ENCODE measurements at regions not wholly inside any gene's neighbourhood (a gene's known extent, or its start where the extent isn't known, plus 50 kb on each side); places are given as distances from the start of the nearest gene placed in this dataset.

DNA sequence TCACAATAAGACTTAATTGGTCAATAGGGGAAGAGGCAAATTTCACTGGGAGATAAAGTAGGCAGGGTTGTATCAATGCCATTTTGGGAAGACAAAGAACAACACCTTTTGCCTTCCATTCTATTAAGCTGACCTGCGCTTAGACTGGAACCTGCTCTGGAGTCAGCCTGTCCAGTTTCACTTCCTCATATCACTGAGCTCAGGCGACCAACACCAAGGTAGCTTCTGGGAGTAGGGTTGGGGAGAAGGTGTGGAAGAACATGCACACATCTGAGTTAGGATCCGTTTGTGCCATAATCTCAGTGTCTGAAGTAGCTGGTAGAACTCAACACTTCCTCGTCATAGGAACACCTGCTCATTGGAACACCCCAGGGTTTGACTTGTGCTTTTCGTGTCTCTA is 527.4 kb upstream of the IGFBP3 start:
- DNase-seq (ENCODE audit: extremely low read depth in 1 of 11, low read depth in 9 of 11, low spot score in 4 of 11): no peak

DNA sequence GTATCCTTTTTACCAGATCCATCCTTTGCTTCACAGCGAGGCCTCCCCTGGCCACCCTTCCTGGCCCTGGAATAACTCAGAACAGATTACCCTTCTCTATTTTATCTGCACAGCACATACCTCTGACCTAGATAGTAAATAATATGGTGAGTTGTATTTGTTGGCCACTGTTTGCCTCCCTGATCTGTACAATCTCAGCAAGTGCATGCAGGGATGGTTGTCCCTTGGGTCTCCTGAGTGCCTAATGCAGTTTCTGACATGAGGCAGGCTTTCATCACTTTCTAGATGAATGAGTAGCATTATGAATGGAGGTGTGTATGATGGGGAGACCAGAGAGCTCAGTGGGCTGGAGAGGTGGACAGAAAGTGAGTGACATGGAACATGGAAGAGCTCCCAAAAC is 525.1 kb upstream of the IGFBP3 start:
- no peak for DNase-seq (ENCODE audit: extremely low read depth in 1 of 11, low read depth in 9 of 11, low spot score in 4 of 11)

DNA sequence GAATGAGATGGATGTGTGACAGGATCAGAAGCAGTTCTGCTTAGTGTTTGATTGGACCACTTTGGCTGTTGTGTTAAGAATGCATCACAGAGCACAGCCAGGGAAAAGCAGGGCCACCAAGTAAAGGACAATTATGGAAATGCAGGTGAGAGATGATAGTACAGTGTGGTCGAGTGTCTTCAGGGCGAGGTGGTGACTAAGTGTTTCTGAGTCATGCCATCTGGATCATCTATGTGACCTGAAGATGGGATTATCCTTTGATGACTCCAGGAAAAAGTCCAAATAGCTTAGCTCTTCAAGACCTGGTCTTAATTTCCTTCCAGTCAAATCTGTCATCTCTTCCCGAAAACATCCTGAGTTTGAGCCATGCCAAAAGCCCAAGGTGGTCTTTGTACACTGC is 523.2 kb upstream of the IGFBP3 start:
- DNase-seq (ENCODE audit: extremely low read depth in 1 of 11, low read depth in 9 of 11, low spot score in 4 of 11): no peak

DNA sequence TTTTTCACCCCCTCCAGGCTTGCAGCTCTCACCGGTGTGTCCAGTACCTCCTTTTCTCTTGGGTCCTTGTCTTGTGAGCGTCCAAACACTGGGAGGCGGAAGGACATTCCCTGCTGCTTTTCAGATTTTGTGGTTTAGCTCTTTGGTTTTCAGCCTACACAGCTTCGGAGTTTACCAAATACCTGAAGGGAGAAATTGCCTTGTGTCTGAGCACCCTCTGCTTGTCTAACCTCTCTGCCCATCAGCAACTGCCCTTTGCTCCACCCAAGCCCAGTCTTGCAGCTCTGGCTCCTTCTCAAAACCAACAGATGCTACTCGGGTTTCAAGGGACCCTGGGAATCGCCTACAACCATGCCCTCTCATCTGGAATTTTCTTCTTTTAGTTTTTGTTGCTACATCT is 519.1 kb upstream of the IGFBP3 start:
- DNase-seq (ENCODE audit: extremely low read depth in 1 of 11, low read depth in 9 of 11, low spot score in 4 of 11): no peak

DNA sequence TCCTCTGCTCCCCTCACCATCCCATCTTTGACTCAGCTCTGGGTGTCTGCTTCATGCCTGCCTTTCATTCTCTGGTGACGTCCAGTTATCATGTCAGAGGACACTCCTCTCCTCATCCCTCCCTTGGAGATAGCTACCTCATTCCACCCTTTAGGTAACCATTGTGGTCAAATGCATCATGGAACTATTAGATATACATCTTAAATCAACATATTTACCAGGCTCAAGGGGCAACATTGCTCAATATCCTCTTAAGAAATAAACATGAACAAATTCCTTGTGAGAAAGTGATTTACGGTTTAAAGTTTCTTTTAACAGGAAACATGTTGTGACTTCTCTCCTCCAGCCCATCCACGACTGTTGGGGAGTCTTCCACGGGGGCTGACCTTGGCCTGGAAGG is 511.6 kb upstream of the IGFBP3 start:
- DNase-seq (ENCODE audit: extremely low read depth in 1 of 11, low read depth in 9 of 11, low spot score in 4 of 11): no peak

DNA sequence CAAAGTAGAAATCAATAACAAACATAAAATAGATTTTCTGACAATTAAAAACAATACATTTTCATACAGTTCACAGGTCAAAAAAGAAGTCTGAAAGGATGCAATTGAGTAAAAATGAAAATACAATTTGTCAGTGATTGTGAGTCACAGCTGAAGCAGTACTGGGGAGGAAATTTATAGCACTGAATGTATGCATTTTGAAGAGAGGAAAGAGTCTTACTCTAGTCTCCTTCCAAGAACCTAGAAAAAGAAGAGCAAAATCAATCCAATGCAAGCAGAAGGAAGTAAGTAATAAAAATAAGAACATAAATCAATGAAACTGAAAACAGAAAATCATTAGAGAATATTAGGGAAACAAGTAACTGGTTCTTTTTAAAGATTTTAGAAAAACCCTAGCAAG is 507.2 kb upstream of the IGFBP3 start:
- no peak for DNase-seq (ENCODE audit: extremely low read depth in 1 of 11, low read depth in 9 of 11, low spot score in 4 of 11)

DNA sequence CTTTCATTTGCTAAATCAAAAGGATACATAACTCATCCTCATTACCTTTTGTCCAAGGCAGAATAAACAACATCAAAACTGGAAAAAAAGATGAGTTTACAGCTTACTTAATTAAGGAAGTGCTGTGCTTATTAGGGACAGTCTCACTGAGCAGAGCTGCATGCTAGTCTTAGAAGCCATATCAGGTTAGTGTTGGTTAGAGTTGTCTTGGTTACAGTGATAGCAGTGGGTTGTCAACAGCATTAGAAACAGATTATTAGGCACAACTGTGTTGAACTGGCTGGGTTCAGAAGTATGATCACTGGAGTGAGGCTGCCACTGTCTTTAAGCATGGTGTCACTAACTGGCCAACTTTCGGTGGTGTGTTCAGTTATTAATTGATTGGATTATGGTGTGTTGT is 503.9 kb upstream of the IGFBP3 start:
- DNase-seq (ENCODE audit: extremely low read depth in 1 of 11, low read depth in 9 of 11, low spot score in 4 of 11): peak in 5 of 11 donors; percentile 16 to 39 (median 30)

DNA sequence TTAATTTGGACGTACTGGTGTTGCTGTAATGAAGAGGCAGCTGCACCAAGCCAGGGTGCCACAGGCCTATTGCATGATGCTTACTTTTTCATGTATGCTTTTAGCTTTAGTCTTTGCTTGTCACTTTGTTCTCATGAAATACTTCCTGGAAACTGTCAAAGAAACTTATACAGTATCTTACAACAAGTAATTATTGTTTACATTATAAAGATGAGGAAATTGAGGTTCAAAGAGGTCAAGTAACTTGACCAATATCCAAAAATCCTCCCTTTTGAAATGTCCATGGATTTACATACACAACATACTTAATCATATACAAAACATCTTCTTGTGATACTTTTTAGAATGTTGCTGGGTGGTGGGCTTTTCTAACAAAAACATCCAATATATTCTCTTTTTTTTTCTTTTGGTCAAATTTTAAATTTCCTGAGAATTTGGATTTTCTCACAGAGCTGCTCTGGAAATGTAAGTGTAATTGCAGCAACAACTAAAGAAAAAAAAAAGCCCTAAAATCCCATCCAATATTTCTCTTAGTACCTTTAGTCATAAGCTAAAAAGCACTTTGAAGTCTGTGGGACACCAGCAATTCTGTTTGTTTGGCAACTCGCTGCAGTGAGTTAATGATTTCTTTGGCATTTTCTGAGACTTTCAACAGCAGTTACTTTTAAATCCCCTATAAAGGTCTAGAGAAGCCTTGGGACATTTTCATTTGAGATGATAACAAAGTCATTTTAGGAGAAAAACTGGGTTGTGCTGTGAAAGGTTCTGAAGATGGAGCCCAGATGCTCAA is 500.6 kb upstream of the IGFBP3 start:
- DNase-seq (ENCODE audit: extremely low read depth in 1 of 11, low read depth in 9 of 11, low spot score in 4 of 11): no peak

DNA sequence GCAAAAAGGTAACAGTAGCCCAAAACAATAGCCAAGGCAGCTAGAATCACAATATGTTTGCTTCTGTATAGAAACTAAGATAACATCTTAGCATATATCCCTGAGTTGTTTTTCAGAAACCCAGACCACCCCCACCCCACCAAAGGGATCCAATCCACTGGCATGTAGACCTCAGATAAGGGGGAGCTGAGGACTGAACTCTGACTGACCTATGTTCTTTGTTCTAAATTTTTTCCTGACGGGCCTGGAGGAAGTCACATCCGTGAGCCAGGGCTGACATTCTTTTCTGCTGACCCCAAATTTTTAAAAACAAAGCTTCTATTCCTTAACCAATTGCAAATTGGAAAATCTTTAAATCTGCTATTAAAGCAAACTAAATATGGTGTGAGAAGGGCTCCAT is 493.9 kb upstream of the IGFBP3 start:
- no peak for DNase-seq (ENCODE audit: extremely low read depth in 1 of 11, low read depth in 9 of 11, low spot score in 4 of 11)

DNA sequence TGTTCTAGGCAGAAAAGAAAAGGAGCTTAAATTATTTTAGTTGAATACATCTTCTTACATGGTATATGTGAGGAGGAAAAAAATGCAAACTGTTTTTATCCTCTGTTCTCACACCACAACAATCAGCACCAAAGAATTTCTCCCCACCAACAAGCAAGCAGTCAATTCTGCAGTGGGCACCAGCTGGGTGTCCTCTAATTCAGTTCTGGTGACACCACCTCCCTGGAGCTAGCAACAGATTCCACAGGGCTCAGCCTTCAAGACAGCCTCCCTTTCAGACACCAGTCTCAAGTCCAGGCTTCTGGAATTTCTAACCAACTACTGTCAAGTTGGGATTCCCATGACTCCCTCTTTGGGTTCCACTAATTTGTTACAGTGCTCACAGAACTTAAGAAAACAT is 490.2 kb upstream of the IGFBP3 start:
- DNase-seq (ENCODE audit: extremely low read depth in 1 of 11, low read depth in 9 of 11, low spot score in 4 of 11): no peak

DNA sequence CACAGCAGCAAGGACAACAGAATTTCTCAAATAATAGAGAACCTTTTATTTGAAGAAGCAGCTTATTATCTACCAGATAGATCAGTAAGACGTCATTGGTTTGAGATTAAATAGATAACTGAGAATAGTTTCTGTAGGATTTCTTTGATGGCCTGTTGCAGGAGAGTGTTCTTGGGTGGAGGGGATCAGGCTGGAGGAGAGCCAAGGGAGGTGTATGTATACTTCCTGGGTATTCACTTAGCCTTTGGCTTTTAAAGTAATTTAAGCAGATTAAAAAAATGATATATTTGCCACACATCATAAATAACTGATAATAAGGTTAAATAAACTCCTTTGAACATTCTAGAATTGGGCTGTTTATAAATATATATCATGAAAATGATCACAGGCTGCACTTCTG is 486.1 kb upstream of the IGFBP3 start:
- no peak for DNase-seq (ENCODE audit: extremely low read depth in 1 of 11, low read depth in 9 of 11, low spot score in 4 of 11)

DNA sequence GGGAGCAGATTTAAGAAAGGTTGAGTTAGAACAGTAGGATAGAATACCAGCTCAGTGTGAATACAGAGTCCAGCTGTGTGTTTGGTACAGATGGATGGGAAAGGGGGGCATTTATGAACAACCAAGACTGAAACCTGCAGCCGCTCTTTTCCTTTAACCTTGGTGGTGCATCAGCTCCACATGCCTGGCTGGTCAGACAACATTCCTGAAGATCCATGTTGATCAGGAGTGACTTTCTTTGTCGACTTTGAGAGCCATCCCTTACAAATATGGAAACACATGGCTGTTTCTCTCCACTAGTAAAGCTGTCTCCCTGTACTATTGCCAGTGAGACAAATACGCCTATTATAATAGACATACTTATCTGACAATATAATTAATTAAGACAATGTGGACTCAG is 476.5 kb upstream of the IGFBP3 start:
- DNase-seq (ENCODE audit: extremely low read depth in 1 of 11, low read depth in 9 of 11, low spot score in 4 of 11): no peak

DNA sequence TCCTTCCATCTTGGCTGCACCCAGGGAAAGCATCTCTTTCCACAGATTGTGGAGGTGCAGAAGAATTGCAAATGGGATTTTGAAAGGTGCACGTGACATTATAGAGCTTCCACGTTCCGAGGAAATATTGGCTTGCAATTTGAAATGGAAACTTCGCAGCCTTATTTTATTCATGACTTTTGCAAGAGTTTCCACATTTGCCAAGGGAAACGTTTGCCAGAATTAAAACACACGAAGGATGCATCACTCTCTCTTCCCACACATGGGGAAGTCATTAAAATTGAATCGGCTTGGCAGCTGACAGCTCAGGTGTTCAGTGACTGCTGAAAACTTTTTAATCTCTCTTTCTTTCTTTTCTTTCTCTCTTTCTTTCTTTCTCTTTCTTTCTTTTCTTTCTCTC is 475.4 kb upstream of the IGFBP3 start:
- no peak for DNase-seq (ENCODE audit: extremely low read depth in 1 of 11, low read depth in 9 of 11, low spot score in 4 of 11)

DNA sequence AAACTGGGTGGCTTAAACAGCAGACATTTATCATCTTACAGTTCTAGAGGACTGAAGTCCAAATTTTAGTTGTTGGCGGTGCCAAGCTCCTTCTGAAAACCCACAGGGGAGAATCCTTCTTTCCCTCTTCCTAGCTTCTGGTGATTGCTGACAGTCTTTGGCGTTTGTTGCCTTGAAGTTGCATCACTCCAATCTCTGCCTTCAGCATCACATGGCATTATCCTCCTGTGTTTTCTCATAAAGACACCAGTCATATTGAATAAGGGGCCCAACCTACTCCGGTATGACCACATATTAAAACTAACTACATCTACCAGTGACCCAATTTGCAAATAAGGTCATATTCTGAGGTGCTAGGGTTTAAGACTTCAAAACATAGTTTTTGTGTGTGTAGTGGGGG is 472.1 kb upstream of the IGFBP3 start:
- no peak for DNase-seq (ENCODE audit: extremely low read depth in 1 of 11, low read depth in 9 of 11, low spot score in 4 of 11)

DNA sequence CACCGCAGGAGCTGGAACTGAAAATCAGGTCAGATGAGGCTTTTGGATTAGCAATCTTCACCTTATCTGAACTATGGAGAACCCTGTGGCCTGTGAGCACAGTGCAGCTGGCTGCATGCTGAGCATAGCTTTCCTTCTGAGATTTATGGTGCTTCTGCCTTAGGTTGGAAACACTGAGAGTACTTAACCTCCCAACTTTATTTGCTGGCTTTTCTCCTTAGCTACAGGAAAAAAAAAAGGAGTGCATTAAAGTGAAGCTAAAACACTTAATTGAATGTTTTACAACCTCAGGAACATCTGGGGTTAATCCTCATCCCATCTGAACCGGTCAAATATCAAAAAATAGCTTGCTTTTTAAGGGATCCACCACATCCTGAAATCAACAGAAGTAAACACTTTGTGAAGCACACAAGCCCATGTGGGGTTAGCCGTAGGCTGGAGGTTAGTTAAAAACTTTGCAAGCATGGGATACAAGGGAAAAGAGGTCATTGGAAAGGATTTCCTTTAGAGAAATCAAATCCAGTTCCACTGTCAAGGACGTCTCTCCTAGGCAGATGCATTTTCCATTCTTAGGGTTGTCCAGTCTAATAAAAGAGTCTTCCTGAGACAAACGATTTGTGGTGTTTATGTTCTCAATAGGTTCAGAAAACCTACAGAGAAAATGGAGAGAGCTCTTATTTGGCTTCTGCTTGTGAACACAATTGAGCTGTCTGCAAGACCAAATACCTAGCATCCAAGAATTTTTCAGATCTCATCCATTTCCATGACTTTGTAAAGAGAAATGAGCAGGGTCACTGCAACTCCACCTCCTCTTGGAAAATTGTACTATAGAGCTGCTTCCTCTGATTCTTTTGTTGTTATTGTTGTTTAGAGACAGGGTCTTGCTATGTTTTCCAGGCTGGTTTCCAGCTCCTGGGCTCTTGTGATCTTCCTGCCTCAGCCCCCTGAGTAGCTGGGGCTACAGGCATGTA is 470.4 kb upstream of the IGFBP3 start:
- DNase-seq (ENCODE audit: extremely low read depth in 1 of 11, low read depth in 9 of 11, low spot score in 4 of 11): peak; percentile 35 to 64 (median 44)

DNA sequence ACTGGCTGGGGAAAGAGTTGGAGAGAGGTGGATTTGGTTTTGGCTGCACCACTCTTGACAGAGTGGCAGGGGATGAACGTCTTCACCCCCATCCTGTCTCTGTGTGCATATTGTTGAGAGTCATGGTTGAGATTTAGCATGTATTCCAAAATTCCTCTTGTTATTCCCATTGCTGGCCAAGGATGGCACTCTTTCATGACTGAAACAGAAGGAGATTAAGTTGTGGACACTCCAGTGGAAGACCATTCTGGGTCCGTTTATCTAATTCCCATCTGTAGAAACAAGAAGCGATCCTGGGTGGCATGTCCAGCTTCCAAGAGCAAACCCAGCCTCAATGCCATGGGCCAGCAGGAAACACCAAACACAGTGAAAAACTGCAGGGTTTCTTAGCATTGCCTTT is 469.0 kb upstream of the IGFBP3 start:
- DNase-seq (ENCODE audit: extremely low read depth in 1 of 11, low read depth in 9 of 11, low spot score in 4 of 11): no peak

DNA sequence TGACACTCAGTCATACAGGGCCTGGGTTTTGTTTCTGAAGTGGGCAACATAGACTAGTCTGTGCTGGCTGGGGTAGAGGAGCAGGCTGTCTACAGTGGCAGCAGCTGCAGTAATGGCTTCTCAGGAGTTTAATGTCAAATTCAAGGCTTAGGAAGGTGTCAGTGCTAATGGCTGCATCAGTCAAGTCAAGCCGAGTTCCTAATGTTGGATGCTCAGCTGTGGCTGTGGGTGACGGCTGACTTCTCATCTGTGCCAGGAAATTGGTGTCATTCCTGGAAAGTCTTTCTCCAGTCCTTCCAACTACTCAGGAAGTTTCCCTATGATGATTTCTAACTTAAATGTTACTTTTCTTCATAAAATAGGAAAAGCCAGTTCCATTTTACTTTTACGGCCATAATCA is 468.1 kb upstream of the IGFBP3 start:
- DNase-seq (ENCODE audit: extremely low read depth in 1 of 11, low read depth in 9 of 11, low spot score in 4 of 11): no peak

DNA sequence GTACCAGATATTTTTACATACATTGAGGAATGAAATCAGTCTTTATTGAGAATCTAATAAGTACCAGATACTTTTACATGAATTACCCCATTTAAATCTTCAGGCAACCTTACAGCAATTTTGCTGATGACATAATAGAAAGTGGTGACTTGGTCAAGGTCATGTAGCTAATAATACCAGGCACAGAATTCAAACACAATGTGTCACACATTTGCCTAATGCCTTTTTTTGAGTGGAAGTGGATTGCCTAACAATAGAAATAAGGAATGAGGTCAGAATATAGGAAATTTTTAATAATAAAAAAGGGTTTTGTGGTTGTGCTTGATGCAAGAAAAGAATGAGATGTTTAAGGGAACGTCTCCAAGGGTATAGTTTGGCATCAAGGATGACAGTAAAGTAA is 466.6 kb upstream of the IGFBP3 start:
- no peak for DNase-seq (ENCODE audit: extremely low read depth in 1 of 11, low read depth in 9 of 11, low spot score in 4 of 11)

DNA sequence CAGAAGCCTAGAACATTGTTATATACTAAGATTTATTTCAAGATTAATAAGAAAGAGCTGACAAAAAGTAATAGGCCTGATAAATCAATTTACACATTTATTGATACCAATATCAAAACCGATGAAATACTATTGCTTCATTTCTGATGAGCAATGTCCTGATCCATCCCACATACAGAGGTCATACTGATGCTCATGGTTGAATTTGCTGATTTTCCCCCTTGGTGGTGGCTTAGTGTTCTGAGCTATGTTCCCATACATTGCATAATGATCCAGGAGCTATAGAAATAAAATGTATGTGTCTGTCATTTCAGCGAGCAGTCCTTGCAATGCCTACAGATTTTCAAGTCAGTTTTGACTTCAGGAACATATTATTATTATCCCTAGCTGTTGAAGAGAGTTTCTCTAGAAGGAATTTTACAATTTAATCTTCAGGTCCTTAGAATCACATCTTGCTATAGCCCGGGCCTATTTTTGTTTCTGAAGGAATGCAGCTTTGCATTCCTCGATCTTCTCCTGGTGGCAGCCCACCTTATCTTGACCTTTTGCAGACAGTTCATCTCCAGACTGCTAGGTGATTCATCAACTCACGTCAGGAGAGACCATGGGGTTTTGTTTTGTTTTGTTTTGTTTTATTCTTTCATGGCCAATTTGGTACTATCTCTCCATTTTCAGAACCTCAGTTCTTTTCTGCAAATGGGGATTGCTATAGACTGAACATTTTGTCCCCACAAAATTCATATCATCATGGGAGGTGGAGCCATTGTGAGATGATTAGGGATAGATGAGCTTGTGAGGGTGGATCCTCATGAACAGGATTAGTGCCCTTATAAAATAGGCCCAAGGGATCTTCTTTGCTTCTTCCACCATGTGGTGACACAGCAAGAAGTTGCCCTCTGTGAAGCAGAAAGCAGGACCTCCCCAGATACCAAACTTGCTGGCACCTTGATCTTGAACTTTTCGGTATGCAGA is 465.6 kb upstream of the IGFBP3 start:
- no peak for DNase-seq (ENCODE audit: extremely low read depth in 1 of 11, low read depth in 9 of 11, low spot score in 4 of 11)

Measured in renal cortex interstitium (tissue), 11 donors.